ENCODE measurements at regions not wholly inside any gene's neighbourhood (a gene's known extent, or its start where the extent isn't known, plus 50 kb on each side); places are given as distances from the start of the nearest gene placed in this dataset.

DNA sequence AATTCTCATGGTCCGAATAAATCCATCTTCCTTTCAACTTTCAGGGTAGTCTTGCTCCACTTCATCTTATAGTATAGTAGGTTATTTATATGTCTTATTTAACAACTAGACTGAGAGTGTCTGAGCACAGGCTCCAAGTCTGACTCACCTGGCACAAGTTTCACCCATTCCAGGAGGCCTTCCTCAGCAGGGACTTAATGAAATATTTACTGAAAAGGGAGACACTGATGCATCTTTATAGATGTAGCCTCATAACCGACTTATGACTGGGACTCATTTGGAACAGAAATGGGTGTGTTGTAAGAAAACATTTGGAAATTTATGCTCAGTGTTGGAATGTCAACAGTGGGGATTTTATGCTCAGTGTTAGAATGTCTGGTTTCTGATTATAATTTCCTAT is 59.9 kb downstream of the CH25H start:
- Histone ChIP-seq H3K18ac (ENCODE audit: insufficient read length, low read depth, low read length) (no peak overlapping the region), H3K79me1 (ENCODE audit: insufficient read depth, low read depth, low read length, poor library complexity, severe bottlenecking) (no peaks in the 10 kb centered on the region), H2BK12ac (ENCODE audit: insufficient read length, low read depth, low read length) (no peak overlapping the region), H4K91ac (ENCODE audit: insufficient read length, low read depth, low read length) (no peak overlapping the region), H3K23me2 (ENCODE audit: insufficient read length, low read depth, low read length, poor library complexity, severe bottlenecking) (no peaks in the 10 kb centered on the region), H3K9me3 (ENCODE audit: control insufficient read depth, low read depth, low read length) (no peaks in the 10 kb centered on the region), H3K27me3 (ENCODE audit: insufficient read depth, low read length) (no peaks in the 10 kb centered on the region), H3K4ac (ENCODE audit: low read depth, low read length) (no peak overlapping the region), H3K56ac (ENCODE audit: insufficient read length, low read depth, low read length) (no peak overlapping the region), H2BK15ac (ENCODE audit: low read depth, low read length) (no peak overlapping the region), H2BK20ac (ENCODE audit: low read depth, low read length, poor library complexity, severe bottlenecking) (no peak overlapping the region), H4K20me1 (ENCODE audit: control insufficient read depth, insufficient read depth, insufficient read length) (no peaks in the 10 kb centered on the region), H3K27ac (ENCODE audit: insufficient read length, low read depth, low read length) (no peak overlapping the region), H2AFZ (ENCODE audit: low read length) (no peak overlapping the region), H2BK5ac (ENCODE audit: insufficient read length, low read length) (no peak overlapping the region), H3K79me2 (ENCODE audit: insufficient read depth, low read length) (no peaks in the 10 kb centered on the region), H3K4me1 (ENCODE audit: insufficient read depth, low read length) (no peaks in the 10 kb centered on the region), H3K14ac (ENCODE audit: insufficient read depth, low read length) (no peak overlapping the region), H4K8ac (replicated peaks; ENCODE audit: insufficient read length, low read depth, low read length) (no peak overlapping the region), H4K5ac (ENCODE audit: insufficient read length, low read depth, low read length) (no peak overlapping the region), H2AK5ac (ENCODE audit: insufficient read length, low read length) (no peak overlapping the region), H3T11ph (ENCODE audit: low read length) (no peak overlapping the region), H3K23ac (ENCODE audit: insufficient read length, low read depth, low read length) (no peak overlapping the region), H2BK120ac (ENCODE audit: low read depth, low read length, poor library complexity, severe bottlenecking) (no peak overlapping the region), H3K4me2 (ENCODE audit: insufficient read depth, insufficient read length, low read length) (no peak overlapping the region), H3K9ac (ENCODE audit: extremely low read depth, insufficient read length, low read length) (no peak overlapping the region)
- Mint-ChIP-seq H3K27ac (no peak overlapping the region), H3K9me3 (peaks cover 0 to 2% of the 10 kb centered on the region in 2 experiments; a peak in 2 of 5 replicates), H3K36me3 (ENCODE audit: insufficient read depth in 1 of 3, low read depth in 3 of 3) (no peaks in the 10 kb centered on the region), H3K4me3 (no peak overlapping the region), H3K27me3 (ENCODE audit: low read depth) (no peaks in the 10 kb centered on the region), H3K4me1 (no peaks in the 10 kb centered on the region)
- TF ChIP-seq, protein P1, sequence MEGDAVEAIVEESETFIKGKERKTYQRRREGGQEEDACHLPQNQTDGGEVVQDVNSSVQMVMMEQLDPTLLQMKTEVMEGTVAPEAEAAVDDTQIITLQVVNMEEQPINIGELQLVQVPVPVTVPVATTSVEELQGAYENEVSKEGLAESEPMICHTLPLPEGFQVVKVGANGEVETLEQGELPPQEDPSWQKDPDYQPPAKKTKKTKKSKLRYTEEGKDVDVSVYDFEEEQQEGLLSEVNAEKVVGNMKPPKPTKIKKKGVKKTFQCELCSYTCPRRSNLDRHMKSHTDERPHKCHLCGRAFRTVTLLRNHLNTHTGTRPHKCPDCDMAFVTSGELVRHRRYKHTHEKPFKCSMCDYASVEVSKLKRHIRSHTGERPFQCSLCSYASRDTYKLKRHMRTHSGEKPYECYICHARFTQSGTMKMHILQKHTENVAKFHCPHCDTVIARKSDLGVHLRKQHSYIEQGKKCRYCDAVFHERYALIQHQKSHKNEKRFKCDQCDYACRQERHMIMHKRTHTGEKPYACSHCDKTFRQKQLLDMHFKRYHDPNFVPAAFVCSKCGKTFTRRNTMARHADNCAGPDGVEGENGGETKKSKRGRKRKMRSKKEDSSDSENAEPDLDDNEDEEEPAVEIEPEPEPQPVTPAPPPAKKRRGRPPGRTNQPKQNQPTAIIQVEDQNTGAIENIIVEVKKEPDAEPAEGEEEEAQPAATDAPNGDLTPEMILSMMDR (conservative IDR thresholded peaks at IDR 0.05) = no peak
- no CpG with 5 or more reads among the region's 2 CpGs for WGBS (ENCODE audit: extremely low coverage, insufficient read length, low lambda C conversion rate)
- no peak for DNase-seq
